Smooth muscle cell (in vitro differentiated cells): ENCODE measurements at regions not wholly inside any gene's neighbourhood (a gene's known extent, or its start where the extent isn't known, plus 50 kb on each side); places are given as distances from the start of the nearest gene placed in this dataset.

Source experiments
- DNase-seq: peaks from one replicate; lab custom pipeline; 2025; ENCODE audit not compliant: unreplicated experiment; lab: John Stamatoyannopoulos, UW
- H2AFZ ChIP-seq: fragments of 200-600 bp; sonication (generic); 2 replicates; pipeline ENCODE4 v1.6.0; 2016; ENCODE audit warnings: antibody characterized with exemption, low read depth, mild to moderate bottlenecking
- H3F3A ChIP-seq: fragments of 200-600 bp; sonication (generic); 2 replicates; pipeline ENCODE4 v1.6.0; 2017; ENCODE audit warnings: antibody characterized with exemption, low read depth
- H3K27ac ChIP-seq: fragments of 200-600 bp; sonication (generic); 2 replicates; pipeline ENCODE4 v1.5.1; 2016; ENCODE audit warnings: low read depth, mild to moderate bottlenecking
- H3K27me3 ChIP-seq: fragments of 200-600 bp; sonication (generic); 2 replicates; pipeline ENCODE4 v1.6.1; 2016; ENCODE audit warnings: low read depth, mild to moderate bottlenecking
- H3K36me3 ChIP-seq: fragments of 200-600 bp; sonication (generic); 2 replicates; pipeline ENCODE4 v1.5.1; 2016; ENCODE audit warnings: low read depth
- H3K4me1 ChIP-seq: fragments of 200-600 bp; sonication (generic); 2 replicates; pipeline ENCODE4 v1.5.1; 2016; ENCODE audit warnings: low read depth
- H3K4me2 ChIP-seq: fragments of 200-600 bp; sonication (generic); 2 replicates; pipeline ENCODE4 v1.6.0; 2016; ENCODE audit warnings: mild to moderate bottlenecking
- H3K4me3 ChIP-seq: fragments of 200-600 bp; sonication (generic); 2 replicates; pipeline ENCODE4 v1.5.1; 2016; ENCODE audit warnings: mild to moderate bottlenecking
- H3K79me2 ChIP-seq: fragments of 200-600 bp; sonication (generic); 2 replicates; pipeline ENCODE4 v1.6.0; 2016; ENCODE audit warnings: low read depth, mild to moderate bottlenecking
- H3K9ac ChIP-seq: fragments of 200-600 bp; sonication (generic); 2 replicates; pipeline ENCODE4 v1.6.0; 2016; ENCODE audit warnings: low read depth
- H3K9me3 ChIP-seq: fragments of 200-600 bp; sonication (generic); replicated peaks from 2 replicates; pipeline ENCODE4 v1.5.1; 2016; ENCODE audit warnings: low read depth
- H4K20me1 ChIP-seq: fragments of 200-600 bp; sonication (generic); 2 replicates; pipeline ENCODE4 v1.6.0; 2016; ENCODE audit warnings: low read depth
- CTCF ChIP-seq: fragments of 200-600 bp; sonication (generic); IDR thresholded peaks from 2 replicates; pipeline ENCODE4 v1.5.1; 2017; ENCODE audit warnings: borderline replicate concordance, mild to moderate bottlenecking, antibody characterized with exemption; ENCODE audit not compliant: insufficient read depth, poor library complexity, severe bottlenecking
- WGBS: methylation state at CpG from one replicate; pipeline ENCODE4 v1.1.7; 2016; ENCODE audit warnings: low lambda C conversion rate; 5-methylcytosine and 5-hydroxymethylcytosine counted together

- Histone ChIP-seq H3K4me2 (no peak overlapping the region), H3K4me1 (peaks cover 5% of the 10 kb centered on the region), H3K36me3 (no peaks in the 10 kb centered on the region), H3F3A (no peaks in the 10 kb centered on the region), H3K79me2 (no peaks in the 10 kb centered on the region), H3K9me3 (no peaks in the 10 kb centered on the region), H3K9ac (no peak overlapping the region), H3K27me3 (no peaks in the 10 kb centered on the region), H3K27ac (no peak overlapping the region), H4K20me1 (no peaks in the 10 kb centered on the region), H3K4me3 (no peak overlapping the region), H2AFZ (no peak overlapping the region)
- no peak for TF ChIP-seq CTCF
- DNase-seq: no peak
- WGBS: 94% methylated on average over 21 of the region's 21 CpGs
Observed at GRCh38 chr2:128368437-128369107, 49.9 kb upstream of the HS6ST1 start.

- WGBS: 73% methylated on average over 10 of the region's 12 CpGs
- Histone ChIP-seq H3K36me3 (no peaks in the 10 kb centered on the region), H2AFZ (no peak overlapping the region), H3K4me3 (no peak overlapping the region), H4K20me1 (no peaks in the 10 kb centered on the region), H3K9ac (no peak overlapping the region), H3K9me3 (no peaks in the 10 kb centered on the region), H3K4me1 (no peaks in the 10 kb centered on the region), H3K79me2 (no peaks in the 10 kb centered on the region), H3F3A (no peaks in the 10 kb centered on the region), H3K4me2 (no peak overlapping the region), H3K27ac (no peak overlapping the region), H3K27me3 (no peaks in the 10 kb centered on the region)
- TF ChIP-seq CTCF: no peak
- DNase-seq: no peak
Observed at GRCh38 chr2:128369108-128369555, 50.5 kb upstream of the HS6ST1 start.

GRCh38 chr2:128369602-128370467 lies 51.2 kb upstream of the HS6ST1 start:
- no peaks in the 10 kb centered on the region for H3K9me3 ChIP-seq
- no peak overlapping the region for H3K27ac ChIP-seq
- no peak overlapping the region for H3K4me3 ChIP-seq
- no peak for TF ChIP-seq CTCF
- H3K4me1 ChIP-seq: no peaks in the 10 kb centered on the region
- no peak overlapping the region for H3K9ac ChIP-seq
- H3K79me2 ChIP-seq: no peaks in the 10 kb centered on the region
- H3K27me3 ChIP-seq: no peaks in the 10 kb centered on the region
- no peaks in the 10 kb centered on the region for H3F3A ChIP-seq
- no peaks in the 10 kb centered on the region for H3K36me3 ChIP-seq
- WGBS: 82% methylated on average over 17 of the region's 17 CpGs
- H4K20me1 ChIP-seq: no peaks in the 10 kb centered on the region
- H3K4me2 ChIP-seq: no peak overlapping the region
- no peak overlapping the region for H2AFZ ChIP-seq
- no peak for DNase-seq
